GM19023 (cell line): ENCODE measurements at regions not wholly inside any gene's neighbourhood (a gene's known extent, or its start where the extent isn't known, plus 50 kb on each side); places are given as distances from the start of the nearest gene placed in this dataset.
"Not testable (repeated sequence)": the region's sequence is repeated elsewhere in the genome, so short reads cannot be mapped to it uniquely, and the experiment has no call there.

Experiments used
- ATAC-seq: cut with Tn5 transposase; IDR thresholded peaks from one replicate; pipeline ENCODE4 v1.9.1; 2021; ENCODE audit warnings: mild to moderate bottlenecking, moderate library complexity; ENCODE audit not compliant: unreplicated experiment

- no peak for ATAC-seq
Observed at GRCh38 chr4:44988011-44988410, 261.7 kb upstream of the GNPDA2 start.

GRCh38 chr4:44985938-44986337 lies 259.6 kb upstream of the GNPDA2 start:
- no peak for ATAC-seq

GRCh38 chr4:44985152-44985551 lies 258.8 kb upstream of the GNPDA2 start:
- ATAC-seq: no peak

GRCh38 chr4:44984083-44984482 lies 257.7 kb upstream of the GNPDA2 start:
- no peak for ATAC-seq

GRCh38 chr4:44983083-44983482 lies 256.7 kb upstream of the GNPDA2 start:
- ATAC-seq: no peak

GRCh38 chr4:44978020-44978419 lies 251.7 kb upstream of the GNPDA2 start:
- no peak for ATAC-seq

GRCh38 chr4:44965435-44966095 lies 239.2 kb upstream of the GNPDA2 start:
- ATAC-seq: no peak

- not testable (repeated sequence) for ATAC-seq
Observed at GRCh38 chr4:44964086-44964485, 237.7 kb upstream of the GNPDA2 start.

GRCh38 chr4:44961001-44961755 lies 234.8 kb upstream of the GNPDA2 start:
- no peak for ATAC-seq

GRCh38 chr4:44931720-44932119 lies 205.4 kb upstream of the GNPDA2 start:
- no peak for ATAC-seq

GRCh38 chr4:44928785-44929184 lies 202.4 kb upstream of the GNPDA2 start:
- no peak for ATAC-seq

- ATAC-seq: no peak
Observed at GRCh38 chr4:44927399-44928380, 201.3 kb upstream of the GNPDA2 start.

GRCh38 chr4:44916411-44916810 lies 190.1 kb upstream of the GNPDA2 start:
- ATAC-seq: no peak

GRCh38 chr4:44914748-44915147 lies 188.4 kb upstream of the GNPDA2 start:
- no peak for ATAC-seq

- ATAC-seq: no peak
Observed at GRCh38 chr4:44914223-44914622, 187.9 kb upstream of the GNPDA2 start.

GRCh38 chr4:44912980-44913379 lies 186.6 kb upstream of the GNPDA2 start:
- no peak for ATAC-seq

- ATAC-seq: no peak
Observed at GRCh38 chr4:44908565-44908964, 182.2 kb upstream of the GNPDA2 start.

- no peak for ATAC-seq
Observed at GRCh38 chr4:44872246-44872645, 145.9 kb upstream of the GNPDA2 start.

- ATAC-seq: no peak
Observed at GRCh38 chr4:44871133-44871532, 144.8 kb upstream of the GNPDA2 start.

- ATAC-seq: no peak
Observed at GRCh38 chr4:44869985-44870384, 143.6 kb upstream of the GNPDA2 start.

- ATAC-seq: no peak
Observed at GRCh38 chr4:44869222-44869882, 143.0 kb upstream of the GNPDA2 start.
